Spleen (tissue), 7 donors: ENCODE measurements at regions not wholly inside any gene's neighbourhood (a gene's known extent, or its start where the extent isn't known, plus 50 kb on each side); places are given as distances from the start of the nearest gene placed in this dataset.

Experiments used
- POLR2A ChIP-seq, 3 donors: fragments of 450-650 bp; IDR thresholded peaks; one replicate each; pipeline ENCODE4 v1.5.1; 2017; ENCODE audit warnings: antibody characterized with exemption in 3 of 3, mild to moderate bottlenecking in 1 of 3
- POLR2AphosphoS5 ChIP-seq, 3 donors: sonication (generic); formaldehyde crosslinking; IDR thresholded peaks; one replicate each; pipeline ENCODE4 v1.5.1; 2017; ENCODE audit warnings: antibody characterized with exemption in 3 of 3
- TF ChIP-seq, protein P1 (sequence below), 11 experiments: fragments of 200-600 bp in 7 of 11; fragments of 450-650 bp in 4 of 11; sonication (generic) in 4 of 11; IDR thresholded peaks in 8 of 11; conservative IDR thresholded peaks in 3 of 11; 1 replicate in 7 of 11; 2 replicates in 4 of 11; pipeline versions ENCODE4 v1.4.0 to v1.8.0; 2016 to 2021; ENCODE audit warnings: antibody characterized with exemption in 11 of 11, inconsistent platforms in 4 of 11, mild to moderate bottlenecking in 1 of 11
- donor health status: DM: no; HTN: no; CAD: no; lungs with moderate emphysema.
- donor health status: DM: no; HTN: no; CAD: no.
- donor health status: DM: no; HTN: no; CAD: no.

DNA sequence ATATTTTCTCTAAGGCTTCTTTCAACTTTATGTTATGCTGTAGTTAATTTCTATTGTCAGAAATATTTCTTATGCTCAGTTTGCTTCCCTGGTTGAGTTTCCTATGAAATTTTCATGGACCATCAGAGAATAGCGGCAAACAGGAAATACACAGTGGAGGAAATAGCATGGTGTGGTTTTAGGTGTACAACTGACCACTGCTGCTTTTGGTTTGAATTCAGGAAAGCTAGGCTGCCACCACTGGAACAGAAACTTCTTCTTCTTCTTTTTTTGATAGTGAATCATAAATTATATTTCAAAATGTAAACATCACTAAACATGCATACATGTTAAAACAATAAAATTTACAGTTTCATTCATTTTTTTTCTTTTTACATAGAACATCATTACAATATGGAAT lies 316.6 kb upstream of the TGFBR2 start:
- TF ChIP-seq, protein P1, sequence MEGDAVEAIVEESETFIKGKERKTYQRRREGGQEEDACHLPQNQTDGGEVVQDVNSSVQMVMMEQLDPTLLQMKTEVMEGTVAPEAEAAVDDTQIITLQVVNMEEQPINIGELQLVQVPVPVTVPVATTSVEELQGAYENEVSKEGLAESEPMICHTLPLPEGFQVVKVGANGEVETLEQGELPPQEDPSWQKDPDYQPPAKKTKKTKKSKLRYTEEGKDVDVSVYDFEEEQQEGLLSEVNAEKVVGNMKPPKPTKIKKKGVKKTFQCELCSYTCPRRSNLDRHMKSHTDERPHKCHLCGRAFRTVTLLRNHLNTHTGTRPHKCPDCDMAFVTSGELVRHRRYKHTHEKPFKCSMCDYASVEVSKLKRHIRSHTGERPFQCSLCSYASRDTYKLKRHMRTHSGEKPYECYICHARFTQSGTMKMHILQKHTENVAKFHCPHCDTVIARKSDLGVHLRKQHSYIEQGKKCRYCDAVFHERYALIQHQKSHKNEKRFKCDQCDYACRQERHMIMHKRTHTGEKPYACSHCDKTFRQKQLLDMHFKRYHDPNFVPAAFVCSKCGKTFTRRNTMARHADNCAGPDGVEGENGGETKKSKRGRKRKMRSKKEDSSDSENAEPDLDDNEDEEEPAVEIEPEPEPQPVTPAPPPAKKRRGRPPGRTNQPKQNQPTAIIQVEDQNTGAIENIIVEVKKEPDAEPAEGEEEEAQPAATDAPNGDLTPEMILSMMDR (IDR thresholded peaks at IDR 0.05 in 8 of 11, conservative IDR thresholded peaks at IDR 0.05 in 3 of 11), result no peak
- TF ChIP-seq POLR2AphosphoS5 (IDR thresholded peaks at IDR 0.05), result no peak
- TF ChIP-seq POLR2A (IDR thresholded peaks at IDR 0.05), result no peak
